ENCODE measurements at regions not wholly inside any gene's neighbourhood (a gene's known extent, or its start where the extent isn't known, plus 50 kb on each side); places are given as distances from the start of the nearest gene placed in this dataset.

GRCh38 chr3:132916096-132916495, 122.1 kb upstream of the TMEM108 start:
- TF ChIP-seq BHLHE40 (IDR thresholded peaks at IDR 0.05; ENCODE audit: borderline replicate concordance) (no peak), SUZ12 (IDR thresholded peaks at IDR 0.05) (no peak), ZNF384 (IDR thresholded peaks at IDR 0.05) (no peak), LEF1 (IDR thresholded peaks at IDR 0.05; ENCODE audit: borderline replicate concordance) (no peak), FOXA1 (IDR thresholded peaks at IDR 0.05) (no peak), FOXM1 (IDR thresholded peaks at IDR 0.05; ENCODE audit: borderline replicate concordance) (no peak)
